Right lobe of liver (tissue), 6 donors: ENCODE measurements at regions not wholly inside any gene's neighbourhood (a gene's known extent, or its start where the extent isn't known, plus 50 kb on each side); places are given as distances from the start of the nearest gene placed in this dataset.
A peak's percentile ranks its signal among the peaks of the same experiment; 100 is the strongest.

Experiments used
- ATAC-seq, 4 donors: fragments of 200-7000 bp; cut with Tn5 transposase; one replicate each; pipeline ENCODE4 v1.9.1; 2020; ENCODE audit warnings: mild to moderate bottlenecking in 4 of 4, moderate library complexity in 4 of 4
- DNase-seq, 3 donors: peaks; one replicate each; pipeline ENCODE4 v3.0.0-alpha.2; 2020
- H3K27ac ChIP-seq, 3 donors: fragments of 200-600 bp; one replicate each; pipeline ENCODE4 v1.8.0; 2022
- H3K27me3 ChIP-seq, 2 donors: fragments of 200-600 bp; one replicate each; pipeline ENCODE4 v1.8.0; 2022
- H3K36me3 ChIP-seq, 4 donors: fragments of 200-600 bp; sonication (generic) in 1 of 4; one replicate each; pipeline versions ENCODE4 v1.5.1 to v1.8.0; 2017 to 2022; ENCODE audit warnings: control low read depth in 1 of 4
- H3K4me1 ChIP-seq, 4 donors: fragments of 200-600 bp; sonication (generic) in 1 of 4; one replicate each; pipeline versions ENCODE4 v1.5.1 to v1.8.0; 2017 to 2022; ENCODE audit warnings: control low read depth in 1 of 4
- H3K4me3 ChIP-seq, 3 donors: fragments of 200-600 bp; one replicate each; pipeline ENCODE4 v1.8.0; 2022
- H3K9me3 ChIP-seq, 4 donors: fragments of 200-600 bp; sonication (generic) in 1 of 4; one replicate each; pipeline versions ENCODE4 v1.5.1 to v1.8.0; 2017 to 2022; ENCODE audit warnings: control low read depth in 1 of 4
- POLR2A ChIP-seq: fragments of 450-650 bp; IDR thresholded peaks from one replicate; pipeline ENCODE4 v1.6.1; 2017; ENCODE audit warnings: antibody characterized with exemption, mild to moderate bottlenecking
- WGBS: methylation state at CpG from one replicate; pipeline ENCODE4 v1.1.6; 2018; ENCODE audit warnings: low coverage, low lambda C conversion rate; ENCODE audit not compliant: insufficient coverage; ENCODE audit errors: missing lambda C conversion rate; 5-methylcytosine and 5-hydroxymethylcytosine counted together
- intact Hi-C, 2 donors: fragments of 100-400 bp; cut with DNase I; formaldehyde crosslinking; loops; one replicate each; pipeline versions ENCODE4 v1.11.2 to v1.14.1; 2022
- TF ChIP-seq, protein P1 (sequence below), 4 donors: fragments of 200-600 bp in 3 of 4; fragments of 450-650 bp in 1 of 4; IDR thresholded peaks; one replicate each; pipeline versions ENCODE4 v1.5.1 to v1.8.0; 2016 to 2022; ENCODE audit warnings: antibody characterized with exemption in 4 of 4, mild to moderate bottlenecking in 2 of 4
- donor health status: DM: no; HTN: yes; CAD: no.
- donor health status: DM: no; HTN: no; CAD: no.
- donor health status: DM: no; HTN: no; CAD: no.
- donor health status: DM: no; HTN: yes; CAD: no.
- donor health status: DM: no; HTN: yes; CAD: no.

- Histone ChIP-seq H3K27me3 (no peaks in the 10 kb centered on the region), H3K36me3 (no peaks in the 10 kb centered on the region), H3K4me3 (no peak overlapping the region), H3K4me1 (peaks cover 0 to 50% (median 15%) of the 10 kb centered on the region in 4 donors), H3K9me3 (no peaks in the 10 kb centered on the region), H3K27ac (peak overlapping the region in 1 of 3 donors; percentile 7)
- intact Hi-C loops, result no loop called here
- peak in 2 of 4 donors; percentile 4 to 8 for ATAC-seq
- DNase-seq, result no peak
- TF ChIP-seq POLR2A, result no peak
- TF ChIP-seq, protein P1, sequence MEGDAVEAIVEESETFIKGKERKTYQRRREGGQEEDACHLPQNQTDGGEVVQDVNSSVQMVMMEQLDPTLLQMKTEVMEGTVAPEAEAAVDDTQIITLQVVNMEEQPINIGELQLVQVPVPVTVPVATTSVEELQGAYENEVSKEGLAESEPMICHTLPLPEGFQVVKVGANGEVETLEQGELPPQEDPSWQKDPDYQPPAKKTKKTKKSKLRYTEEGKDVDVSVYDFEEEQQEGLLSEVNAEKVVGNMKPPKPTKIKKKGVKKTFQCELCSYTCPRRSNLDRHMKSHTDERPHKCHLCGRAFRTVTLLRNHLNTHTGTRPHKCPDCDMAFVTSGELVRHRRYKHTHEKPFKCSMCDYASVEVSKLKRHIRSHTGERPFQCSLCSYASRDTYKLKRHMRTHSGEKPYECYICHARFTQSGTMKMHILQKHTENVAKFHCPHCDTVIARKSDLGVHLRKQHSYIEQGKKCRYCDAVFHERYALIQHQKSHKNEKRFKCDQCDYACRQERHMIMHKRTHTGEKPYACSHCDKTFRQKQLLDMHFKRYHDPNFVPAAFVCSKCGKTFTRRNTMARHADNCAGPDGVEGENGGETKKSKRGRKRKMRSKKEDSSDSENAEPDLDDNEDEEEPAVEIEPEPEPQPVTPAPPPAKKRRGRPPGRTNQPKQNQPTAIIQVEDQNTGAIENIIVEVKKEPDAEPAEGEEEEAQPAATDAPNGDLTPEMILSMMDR (IDR thresholded peaks at IDR 0.05), result no peak
- WGBS, result 17% methylated on average over 1 of the region's 1 CpG
Observed at GRCh38 chr1:222066539-222066938, 324.6 kb upstream of the DUSP10 start.

- H3K27ac ChIP-seq, result no peak overlapping the region
- intact Hi-C loops, result no loop called here
- peaks cover 0 to 51% (median 14%) of the 10 kb centered on the region in 4 donors for H3K4me1 ChIP-seq
- WGBS, result 94% methylated on average over 3 of the region's 3 CpGs
- H3K27me3 ChIP-seq, result no peaks in the 10 kb centered on the region
- ATAC-seq (no peak), DNase-seq (no peak)
- TF ChIP-seq POLR2A, result no peak
- TF ChIP-seq, protein P1 (IDR thresholded peaks at IDR 0.05), result no peak
- H3K9me3 ChIP-seq, result no peaks in the 10 kb centered on the region
- H3K36me3 ChIP-seq, result no peaks in the 10 kb centered on the region
- H3K4me3 ChIP-seq, result no peak overlapping the region
Observed at GRCh38 chr1:222065234-222065633, 323.3 kb upstream of the DUSP10 start.

GRCh38 chr1:222064388-222065211 lies 322.7 kb upstream of the DUSP10 start:
- intact Hi-C loops, result no loop called here
- WGBS, result 97% methylated on average over 3 of the region's 3 CpGs
- TF ChIP-seq POLR2A, result no peak
- TF ChIP-seq, protein P1 (IDR thresholded peaks at IDR 0.05), result no peak
- no peaks in the 10 kb centered on the region for H3K9me3 ChIP-seq
- ATAC-seq, result no peak
- H3K27me3 ChIP-seq, result no peaks in the 10 kb centered on the region
- H3K27ac ChIP-seq, result no peak overlapping the region
- H3K4me3 ChIP-seq, result no peak overlapping the region
- DNase-seq, result no peak
- H3K36me3 ChIP-seq, result no peaks in the 10 kb centered on the region
- H3K4me1 ChIP-seq, result peaks cover 0 to 57% (median 18%) of the 10 kb centered on the region in 4 donors

- no peaks in the 10 kb centered on the region for H3K27me3 ChIP-seq
- no peak overlapping the region for H3K4me3 ChIP-seq
- no peak for ATAC-seq
- TF ChIP-seq POLR2A, result no peak
- TF ChIP-seq, protein P1 (IDR thresholded peaks at IDR 0.05), result no peak
- H3K9me3 ChIP-seq, result no peaks in the 10 kb centered on the region
- peaks cover 0 to 70% (median 18%) of the 10 kb centered on the region in 4 donors for H3K4me1 ChIP-seq
- intact Hi-C loops, result no loop called here
- no peak for DNase-seq
- H3K27ac ChIP-seq, result peak overlapping the region; percentile 79 to 93 (median 93)
- H3K36me3 ChIP-seq, result no peaks in the 10 kb centered on the region
Observed at GRCh38 chr1:222062640-222063039, 320.8 kb upstream of the DUSP10 start.
